ENCODE measurements at regions not wholly inside any gene's neighbourhood (a gene's known extent, or its start where the extent isn't known, plus 50 kb on each side); places are given as distances from the start of the nearest gene placed in this dataset.
"Not testable (repeated sequence)": the region's sequence is repeated elsewhere in the genome, so short reads cannot be mapped to it uniquely, and the experiment has no call there.

- Mint-ChIP-seq H3K27ac (no peak overlapping the region), H3K4me3 (no peak overlapping the region), H3K4me1 (no peaks in the 10 kb centered on the region), H3K9me3 (no peaks in the 10 kb centered on the region), H3K36me3 (no peaks in the 10 kb centered on the region), H3K27me3 (no peaks in the 10 kb centered on the region)
- ATAC-seq = no peak
Measured at GRCh38 chr2:138066139-138066806, 102.0 kb downstream of the HNMT start.

- Mint-ChIP-seq H3K9me3 (no peaks in the 10 kb centered on the region), H3K4me3 (no peak overlapping the region), H3K4me1 (no peaks in the 10 kb centered on the region), H3K27ac (no peak overlapping the region), H3K36me3 (no peaks in the 10 kb centered on the region), H3K27me3 (no peaks in the 10 kb centered on the region)
- no peak for ATAC-seq
Measured at GRCh38 chr2:138066841-138067240, 102.6 kb downstream of the HNMT start.

GRCh38 chr2:138068669-138069068, 104.4 kb downstream of the HNMT start:
- not testable (repeated sequence) for H3K27ac Mint-ChIP-seq, ATAC-seq, H3K27me3 Mint-ChIP-seq, H3K36me3 Mint-ChIP-seq, H3K4me1 Mint-ChIP-seq, H3K9me3 Mint-ChIP-seq, H3K4me3 Mint-ChIP-seq

GRCh38 chr2:138071042-138071719, 106.9 kb downstream of the HNMT start:
- H3K4me3 Mint-ChIP-seq, H3K36me3 Mint-ChIP-seq, ATAC-seq, H3K9me3 Mint-ChIP-seq, H3K4me1 Mint-ChIP-seq, H3K27me3 Mint-ChIP-seq, H3K27ac Mint-ChIP-seq: not testable (repeated sequence)

GRCh38 chr2:138071720-138072719, 107.7 kb downstream of the HNMT start:
- Mint-ChIP-seq H3K27ac (no peak overlapping the region), H3K27me3 (no peaks in the 10 kb centered on the region), H3K9me3 (peaks cover 2% of the 10 kb centered on the region), H3K4me1 (no peaks in the 10 kb centered on the region), H3K4me3 (no peak overlapping the region), H3K36me3 (no peaks in the 10 kb centered on the region)
- no peak for ATAC-seq

- H3K27ac Mint-ChIP-seq = no peak overlapping the region
- no peak overlapping the region for H3K4me3 Mint-ChIP-seq
- no peak for ATAC-seq
- peaks cover 2% of the 10 kb centered on the region for H3K9me3 Mint-ChIP-seq
- H3K36me3 Mint-ChIP-seq = no peaks in the 10 kb centered on the region
- H3K27me3 Mint-ChIP-seq = no peaks in the 10 kb centered on the region
- no peaks in the 10 kb centered on the region for H3K4me1 Mint-ChIP-seq
Measured at GRCh38 chr2:138078153-138078552, 113.9 kb downstream of the HNMT start.

GRCh38 chr2:138079976-138080375, 115.7 kb downstream of the HNMT start:
- H3K36me3 Mint-ChIP-seq = no peaks in the 10 kb centered on the region
- H3K27me3 Mint-ChIP-seq = no peaks in the 10 kb centered on the region
- H3K9me3 Mint-ChIP-seq = peaks cover 2% of the 10 kb centered on the region
- no peaks in the 10 kb centered on the region for H3K4me1 Mint-ChIP-seq
- no peak overlapping the region for H3K4me3 Mint-ChIP-seq
- no peak for ATAC-seq
- H3K27ac Mint-ChIP-seq = no peak overlapping the region

GRCh38 chr2:138081225-138082073, 117.2 kb downstream of the HNMT start:
- H3K27ac Mint-ChIP-seq = no peak overlapping the region
- no peaks in the 10 kb centered on the region for H3K27me3 Mint-ChIP-seq
- no peaks in the 10 kb centered on the region for H3K36me3 Mint-ChIP-seq
- H3K9me3 Mint-ChIP-seq = no peaks in the 10 kb centered on the region
- no peak for ATAC-seq
- H3K4me3 Mint-ChIP-seq = no peak overlapping the region
- no peaks in the 10 kb centered on the region for H3K4me1 Mint-ChIP-seq

GRCh38 chr2:138084206-138084605, 119.9 kb downstream of the HNMT start:
- Mint-ChIP-seq H3K27ac (no peak overlapping the region), H3K36me3 (no peaks in the 10 kb centered on the region)

GRCh38 chr2:138085441-138085840, 121.2 kb downstream of the HNMT start:
- not testable (repeated sequence) for H3K9me3 Mint-ChIP-seq, H3K4me1 Mint-ChIP-seq, H3K27ac Mint-ChIP-seq, ATAC-seq, H3K4me3 Mint-ChIP-seq, H3K36me3 Mint-ChIP-seq, H3K27me3 Mint-ChIP-seq

More at GRCh38 chr2:138084206-138084605, 119.9 kb downstream of the HNMT start:
- Mint-ChIP-seq H3K9me3 (no peaks in the 10 kb centered on the region), H3K27me3 (no peaks in the 10 kb centered on the region), H3K4me3 (no peak overlapping the region), H3K4me1 (no peaks in the 10 kb centered on the region)
- ATAC-seq = no peak

- ATAC-seq = no peak
- no peaks in the 10 kb centered on the region for H3K36me3 Mint-ChIP-seq
- no peaks in the 10 kb centered on the region for H3K27me3 Mint-ChIP-seq
- no peak overlapping the region for H3K27ac Mint-ChIP-seq
- no peaks in the 10 kb centered on the region for H3K9me3 Mint-ChIP-seq
- H3K4me3 Mint-ChIP-seq = no peak overlapping the region
- H3K4me1 Mint-ChIP-seq = no peaks in the 10 kb centered on the region
Measured at GRCh38 chr2:138086576-138086975, 122.3 kb downstream of the HNMT start.

GRCh38 chr2:138087751-138088593, 123.7 kb downstream of the HNMT start:
- ATAC-seq = no peak
- Mint-ChIP-seq H3K4me1 (no peaks in the 10 kb centered on the region), H3K36me3 (no peaks in the 10 kb centered on the region), H3K9me3 (no peaks in the 10 kb centered on the region), H3K27ac (no peak overlapping the region), H3K4me3 (no peak overlapping the region), H3K27me3 (no peaks in the 10 kb centered on the region)

GRCh38 chr2:138090330-138090729, 126.1 kb downstream of the HNMT start:
- Mint-ChIP-seq H3K9me3 (no peaks in the 10 kb centered on the region), H3K4me3 (no peak overlapping the region), H3K36me3 (no peaks in the 10 kb centered on the region), H3K27me3 (no peaks in the 10 kb centered on the region), H3K27ac (no peak overlapping the region), H3K4me1 (no peaks in the 10 kb centered on the region)
- no peak for ATAC-seq

- Mint-ChIP-seq H3K27ac (no peak overlapping the region), H3K27me3 (no peaks in the 10 kb centered on the region), H3K4me3 (no peak overlapping the region), H3K4me1 (no peaks in the 10 kb centered on the region), H3K9me3 (no peaks in the 10 kb centered on the region), H3K36me3 (no peaks in the 10 kb centered on the region)
- ATAC-seq = no peak
Measured at GRCh38 chr2:138093455-138093854, 129.2 kb downstream of the HNMT start.

Measured in stimulated activated memory B cell treated with anti-CD40 and anti-IgM and Interleukin-4, amounts not matched to agents 10 μg/mL and 1 μg/mL and 100 μg/mL, for 72 hours (primary cell).